CD14-positive monocyte (primary cell): ENCODE measurements at regions not wholly inside any gene's neighbourhood (a gene's known extent, or its start where the extent isn't known, plus 50 kb on each side); places are given as distances from the start of the nearest gene placed in this dataset.

Experiments used
- DNase-seq, 3 donors: peaks; one replicate each; pipeline ENCODE4 v3.0.0-alpha.2; 2011 to 2022
- H2AFZ ChIP-seq: 2 replicates; pipeline ENCODE4 v1.6.0; 2012; ENCODE audit warnings: mild to moderate bottlenecking, low read depth, low read length, inconsistent platforms; ENCODE audit not compliant: insufficient read depth, poor library complexity, severe bottlenecking
- H3K27ac ChIP-seq, 2 donors: 1 replicate in 1 of 2; 2 replicates in 1 of 2; pipeline ENCODE4 v1.5.1; 2012 to 2013; ENCODE audit warnings: low read length in 2 of 2, control low read depth in 1 of 2, inconsistent platforms in 1 of 2, low read depth in 1 of 2, mild to moderate bottlenecking in 1 of 2
- H3K27me3 ChIP-seq, 2 donors: one replicate each; pipeline versions ENCODE4 v1.6.0 to v1.6.1; 2011 to 2013; ENCODE audit warnings: low read length in 2 of 2; ENCODE audit not compliant: control insufficient read depth in 2 of 2, insufficient read depth in 2 of 2
- H3K36me3 ChIP-seq, 2 donors: replicated peaks in 1 of 2; 1 replicate in 1 of 2; 2 replicates in 1 of 2; pipeline versions ENCODE4 v1.5.1 to v1.6.1; 2012 to 2013; ENCODE audit warnings: low read length in 2 of 2, control low read depth in 1 of 2, inconsistent platforms in 1 of 2, mild to moderate bottlenecking in 1 of 2; ENCODE audit not compliant: insufficient read depth in 2 of 2, control insufficient read depth in 1 of 2
- H3K4me1 ChIP-seq, 2 donors: 1 replicate in 1 of 2; 2 replicates in 1 of 2; pipeline versions ENCODE4 v1.5.1 to v1.6.1; 2012 to 2013; ENCODE audit warnings: low read length in 2 of 2, control low read depth in 1 of 2, inconsistent platforms in 1 of 2, mild to moderate bottlenecking in 1 of 2, moderate library complexity in 1 of 2; ENCODE audit not compliant: insufficient read depth in 2 of 2, control insufficient read depth in 1 of 2
- H3K4me2 ChIP-seq: replicated peaks from 2 replicates; pipeline ENCODE3; 2012; ENCODE audit warnings: low read length, moderate library complexity, mild to moderate bottlenecking; ENCODE audit not compliant: poor library complexity, severe bottlenecking; ENCODE audit errors: extremely low read depth
- H3K4me3 ChIP-seq, 3 experiments: fragments of 200-600 bp in 1 of 3; sonication (generic) in 1 of 3; replicated peaks in 1 of 3; 1 replicate in 2 of 3; 2 replicates in 1 of 3; pipeline ENCODE4 v1.5.1; 2011 to 2013; ENCODE audit warnings: low read length in 3 of 3, mild to moderate bottlenecking in 3 of 3, control low read depth in 2 of 3, low read depth in 2 of 3, inconsistent platforms in 1 of 3, moderate library complexity in 1 of 3
- H3K79me2 ChIP-seq: 2 replicates; pipeline ENCODE4 v1.6.0; 2012; ENCODE audit warnings: mild to moderate bottlenecking, control low read depth, inconsistent platforms, low read length, moderate library complexity; ENCODE audit not compliant: insufficient read depth
- H3K9ac ChIP-seq: 2 replicates; pipeline ENCODE4 v1.6.0; 2017; ENCODE audit warnings: low read length, mild to moderate bottlenecking; ENCODE audit not compliant: insufficient read depth, poor library complexity, severe bottlenecking
- H3K9me3 ChIP-seq, 2 donors: replicated peaks in 1 of 2; 1 replicate in 1 of 2; 2 replicates in 1 of 2; pipeline versions ENCODE4 v1.5.1 to v1.6.1; 2012 to 2013; ENCODE audit warnings: low read length in 2 of 2, control low read depth in 1 of 2; ENCODE audit not compliant: control insufficient read depth in 1 of 2, insufficient read depth in 1 of 2
- H4K20me1 ChIP-seq: 2 replicates; pipeline ENCODE4 v1.6.0; 2012; ENCODE audit warnings: mild to moderate bottlenecking, low read length, control low read depth, moderate library complexity; ENCODE audit not compliant: insufficient read depth
- H3K27ac Mint-ChIP-seq, 7 donors: one replicate each; pipeline ENCODE4 v1.8.0; 2020; ENCODE audit warnings: mild to moderate bottlenecking in 7 of 7, mixed read lengths in 7 of 7, moderate library complexity in 6 of 7, inconsistent platforms in 2 of 7
- H3K27me3 Mint-ChIP-seq, 3 donors: one replicate each; pipeline ENCODE4 v1.8.0; 2021 to 2022; ENCODE audit warnings: low read depth in 3 of 3, mild to moderate bottlenecking in 3 of 3, mixed read lengths in 3 of 3, moderate library complexity in 3 of 3, inconsistent platforms in 1 of 3
- H3K36me3 Mint-ChIP-seq, 2 donors: one replicate each; pipeline ENCODE4 v1.8.0; 2020; ENCODE audit warnings: mixed read lengths in 2 of 2, inconsistent platforms in 1 of 2, mild to moderate bottlenecking in 1 of 2
- H3K4me1 Mint-ChIP-seq: one replicate; pipeline ENCODE4 v1.8.0; 2020; ENCODE audit warnings: mild to moderate bottlenecking, mixed read lengths
- H3K4me3 Mint-ChIP-seq, 2 donors: one replicate each; pipeline ENCODE4 v1.8.0; 2020; ENCODE audit warnings: mild to moderate bottlenecking in 2 of 2, mixed read lengths in 2 of 2, moderate library complexity in 1 of 2
- H3K9me3 Mint-ChIP-seq, 7 donors: one replicate each; pipeline ENCODE4 v1.8.0; 2020 to 2022; ENCODE audit warnings: mixed read lengths in 7 of 7, mild to moderate bottlenecking in 6 of 7, moderate library complexity in 6 of 7, inconsistent platforms in 2 of 7
- CTCF ChIP-seq: fragments of 200-600 bp; IDR thresholded peaks from one replicate; pipeline ENCODE4 v1.8.0; 2022; ENCODE audit warnings: antibody characterized with exemption, mild to moderate bottlenecking
- WGBS: methylation state at CpG from one replicate; pipeline ENCODE4 v1.1.5; 2013; ENCODE audit warnings: missing lambda C conversion rate; ENCODE audit not compliant: insufficient coverage; 5-methylcytosine and 5-hydroxymethylcytosine counted together
- intact Hi-C, 2 donors: fragments of 100-400 bp; cut with micrococcal nuclease; formaldehyde crosslinking; loops; one replicate each; pipeline versions ENCODE4 v1.15.0 to v1.15.1; 2023

GRCh38 chr17:54009502-54009901 is 186.8 kb downstream of the KIF2B start:
- Histone ChIP-seq H3K27ac (no peak overlapping the region), H3K4me3 (no peak overlapping the region), H2AFZ (no peak overlapping the region), H3K9me3 (peaks cover 0 to 7% of the 10 kb centered on the region in 2 donors), H3K9ac (no peak overlapping the region), H3K4me1 (no peaks in the 10 kb centered on the region), H3K79me2 (no peaks in the 10 kb centered on the region), H3K4me2 (no peak overlapping the region), H3K36me3 (no peaks in the 10 kb centered on the region), H3K27me3 (no peaks in the 10 kb centered on the region), H4K20me1 (no peaks in the 10 kb centered on the region)
- intact Hi-C loops, result no loop called here
- Mint-ChIP-seq H3K4me3 (no peak overlapping the region), H3K9me3 (peaks cover 0 to 4% (median 2%) of the 10 kb centered on the region in 7 donors), H3K27me3 (no peaks in the 10 kb centered on the region), H3K27ac (no peak overlapping the region), H3K4me1 (no peaks in the 10 kb centered on the region), H3K36me3 (no peaks in the 10 kb centered on the region)
- TF ChIP-seq CTCF, result no peak
- no peak for DNase-seq
- no CpG with 5 or more reads among the region's 4 CpGs for WGBS

GRCh38 chr17:54013072-54013471 is 190.3 kb downstream of the KIF2B start:
- H3K9me3 Mint-ChIP-seq, result peaks cover 2 to 10% (median 2%) of the 10 kb centered on the region in 7 donors
- H3K4me1 Mint-ChIP-seq, result no peaks in the 10 kb centered on the region
- no peak overlapping the region for H3K27ac ChIP-seq
- H3K4me3 ChIP-seq, result no peak overlapping the region
- no peaks in the 10 kb centered on the region for H4K20me1 ChIP-seq
- no peak overlapping the region for H3K4me2 ChIP-seq
- H3K36me3 ChIP-seq, result no peaks in the 10 kb centered on the region
- H3K27me3 ChIP-seq, result no peaks in the 10 kb centered on the region
- no peaks in the 10 kb centered on the region for H3K79me2 ChIP-seq
- intact Hi-C loops, result no loop called here
- H3K36me3 Mint-ChIP-seq, result no peaks in the 10 kb centered on the region
- H3K9ac ChIP-seq, result no peak overlapping the region
- TF ChIP-seq CTCF, result no peak
- H3K27ac Mint-ChIP-seq, result no peak overlapping the region
- no peaks in the 10 kb centered on the region for H3K9me3 ChIP-seq
- H3K4me1 ChIP-seq, result no peaks in the 10 kb centered on the region
- DNase-seq, result no peak
- H3K27me3 Mint-ChIP-seq, result peaks cover 0 to 1% (median 0%) of the 10 kb centered on the region in 3 donors
- H2AFZ ChIP-seq, result no peak overlapping the region
- H3K4me3 Mint-ChIP-seq, result no peak overlapping the region
- WGBS, result 71% methylated on average over 1 of the region's 2 CpGs
